Ishikawa (cell line): ENCODE measurements at regions not wholly inside any gene's neighbourhood (a gene's known extent, or its start where the extent isn't known, plus 50 kb on each side); places are given as distances from the start of the nearest gene placed in this dataset.

ENCODE experiments used
- RAD21 ChIP-seq: IDR thresholded peaks from 2 replicates; pipeline ENCODE4 v1.6.1; 2012; ENCODE audit warnings: low read depth
- YY1 ChIP-seq: IDR thresholded peaks from 2 replicates; pipeline ENCODE4 v1.6.1; 2012; ENCODE audit warnings: low read depth

DNA sequence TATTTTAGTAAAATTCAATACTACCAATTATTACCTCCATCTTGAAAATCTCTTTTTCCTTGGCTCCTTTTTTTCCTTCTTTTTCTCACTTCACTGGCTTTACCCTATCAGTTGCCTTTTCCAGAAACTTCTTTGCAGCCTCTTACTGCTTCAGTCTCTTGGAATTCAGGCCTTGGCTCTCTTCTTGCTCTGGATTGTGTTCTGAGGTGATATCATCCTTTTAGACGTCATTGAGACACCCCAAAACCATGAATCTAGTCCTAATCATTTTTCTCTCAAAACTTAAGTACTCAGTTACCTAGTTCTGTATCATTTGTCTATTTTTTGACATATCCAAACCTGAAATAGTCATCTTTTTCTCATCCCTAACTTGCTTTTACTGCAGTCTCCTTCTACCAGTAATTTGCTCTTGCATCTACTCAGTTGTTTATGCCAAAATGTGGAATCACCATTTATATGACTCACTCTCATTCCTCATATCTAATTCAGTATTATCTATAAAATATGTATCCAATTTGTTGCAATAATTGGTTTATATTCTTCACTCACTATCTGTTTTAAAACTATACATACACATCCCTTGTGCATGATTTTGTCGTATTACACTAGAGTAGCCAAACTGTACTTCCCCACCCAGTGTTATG is 703.2 kb upstream of the CCDC54 start:
- TF ChIP-seq YY1 (no peak), RAD21 (no peak)
